HL-60/S4 treated with retinoic acid at 250 ng/mL for 4 days and 3 days (cell line): ENCODE measurements at regions not wholly inside any gene's neighbourhood (a gene's known extent, or its start where the extent isn't known, plus 50 kb on each side); places are given as distances from the start of the nearest gene placed in this dataset.
"Not testable (repeated sequence)": the region's sequence is repeated elsewhere in the genome, so short reads cannot be mapped to it uniquely, and the experiment has no call there.

Experiments used
- in situ Hi-C: fragments of 300-500 bp; cut with MboI; formaldehyde crosslinking; loops from 2 replicates; pipeline ENCODE4 v1.7.0; 2022; ENCODE audit warnings: low sequenced_read_pairs

DNA sequence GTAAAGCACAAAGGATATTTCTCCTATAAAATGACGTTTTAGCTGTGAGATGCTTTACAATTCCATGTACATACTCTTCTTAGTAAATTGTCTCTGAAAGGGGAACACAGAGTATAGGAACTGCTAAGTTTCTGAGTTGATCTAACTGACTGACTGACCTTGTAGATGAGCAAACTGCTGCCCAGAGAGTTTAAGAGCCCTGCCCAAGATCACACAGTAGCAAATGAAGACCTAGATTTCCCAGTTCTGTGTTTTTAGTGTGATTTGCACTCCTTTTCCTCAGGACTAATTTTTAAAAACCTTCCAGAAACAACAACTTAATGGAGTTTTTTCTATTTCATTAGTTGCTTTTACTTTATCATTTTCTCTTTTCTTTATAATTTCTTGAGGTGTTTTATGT lies 247.7 kb downstream of the PDCD6IP start:
- in situ Hi-C loops, result no loop called here

DNA sequence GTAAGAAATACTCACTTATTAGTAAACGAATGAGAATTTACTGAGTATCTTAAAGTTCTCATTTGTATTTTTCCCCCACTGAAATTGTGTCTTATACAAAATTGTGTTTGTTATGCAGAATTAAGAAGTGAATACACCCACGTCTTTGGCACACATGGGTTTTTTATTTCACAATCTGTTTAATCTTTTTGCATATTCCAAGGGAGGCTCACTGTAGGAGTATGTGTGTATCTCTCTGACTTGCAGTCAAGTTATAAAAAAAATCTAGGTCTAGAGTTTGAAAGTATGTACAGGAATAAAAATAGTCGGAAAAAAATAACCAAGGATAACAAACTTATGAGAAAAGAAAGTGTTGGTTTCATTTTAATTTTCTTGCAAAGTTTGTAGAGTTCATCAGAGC lies 255.2 kb downstream of the PDCD6IP start:
- in situ Hi-C loops, result no loop called here

DNA sequence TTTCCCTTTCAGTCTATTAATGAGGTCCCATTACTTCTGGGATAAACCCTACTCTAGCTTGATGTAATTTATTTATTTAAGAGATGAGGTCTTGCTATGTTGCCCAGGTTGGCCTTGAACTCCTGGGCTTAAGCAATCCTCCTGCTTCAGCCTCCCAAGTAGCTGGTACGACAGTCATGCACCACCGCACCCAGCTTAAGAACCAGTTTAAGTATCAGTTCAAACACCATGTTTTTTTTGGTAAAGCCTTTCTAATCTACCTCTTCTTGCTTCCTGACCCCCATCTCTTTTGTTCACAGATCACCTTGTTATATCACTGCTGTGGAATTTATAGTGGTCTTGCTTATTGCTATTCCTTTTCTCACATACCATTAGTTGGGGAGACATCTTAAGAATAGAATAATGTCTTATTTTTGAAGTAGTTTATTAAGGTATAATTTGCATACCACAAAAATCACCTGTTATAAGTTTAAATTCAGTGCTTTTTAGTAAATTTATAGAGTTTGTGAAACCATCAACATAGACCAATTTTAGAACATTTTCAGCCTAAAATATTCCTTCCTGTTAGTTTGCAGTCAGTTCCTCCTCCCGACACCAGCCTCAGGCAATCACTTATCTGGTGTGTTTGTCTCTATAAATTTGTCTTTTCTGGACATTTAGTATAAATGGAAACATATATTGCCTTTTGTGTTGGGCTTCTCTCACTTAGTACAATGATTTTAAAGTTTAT lies 257.9 kb downstream of the PDCD6IP start:
- in situ Hi-C loops, result no loop called here

DNA sequence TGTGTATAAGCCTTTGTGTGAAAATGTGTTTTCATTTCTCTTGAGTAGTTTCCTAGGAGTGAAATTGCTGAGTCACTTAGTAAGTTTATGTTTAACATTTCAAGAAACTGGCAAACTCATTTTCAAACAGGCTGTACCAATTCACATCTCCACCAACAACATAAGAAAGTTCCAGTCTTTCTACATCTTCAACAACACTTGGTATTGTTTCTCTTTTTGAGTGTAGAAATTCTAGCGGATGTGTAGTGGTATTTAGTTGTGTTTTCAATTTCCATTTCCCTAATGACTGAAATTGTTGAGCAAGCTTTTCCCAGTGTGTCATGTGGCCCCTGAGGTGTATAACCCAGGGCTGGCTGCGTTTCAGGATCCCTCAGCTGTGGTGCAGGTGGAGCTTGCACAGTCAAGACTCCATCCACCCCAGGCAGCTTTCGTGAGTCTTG lies 258.5 kb downstream of the PDCD6IP start:
- in situ Hi-C loops, result no loop called here

DNA sequence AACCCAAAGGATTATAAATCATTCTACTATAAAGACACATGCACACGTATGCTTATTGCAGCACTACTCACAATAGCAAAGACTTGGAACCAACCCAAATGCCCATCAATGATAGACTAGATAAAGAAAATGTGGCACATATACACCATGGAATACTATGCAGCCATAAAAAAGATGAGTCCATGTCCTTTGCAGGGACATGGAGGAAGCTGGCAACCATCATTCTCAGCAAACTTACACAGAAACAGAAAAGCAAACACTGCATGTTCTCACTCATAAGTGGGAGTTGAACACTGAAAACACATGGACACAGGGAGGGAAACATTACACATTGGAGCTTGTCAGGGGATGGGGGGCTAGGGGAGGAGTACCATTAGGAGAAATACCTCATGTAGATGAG lies 262.6 kb downstream of the PDCD6IP start:
- in situ Hi-C loops, result not testable (repeated sequence)

DNA sequence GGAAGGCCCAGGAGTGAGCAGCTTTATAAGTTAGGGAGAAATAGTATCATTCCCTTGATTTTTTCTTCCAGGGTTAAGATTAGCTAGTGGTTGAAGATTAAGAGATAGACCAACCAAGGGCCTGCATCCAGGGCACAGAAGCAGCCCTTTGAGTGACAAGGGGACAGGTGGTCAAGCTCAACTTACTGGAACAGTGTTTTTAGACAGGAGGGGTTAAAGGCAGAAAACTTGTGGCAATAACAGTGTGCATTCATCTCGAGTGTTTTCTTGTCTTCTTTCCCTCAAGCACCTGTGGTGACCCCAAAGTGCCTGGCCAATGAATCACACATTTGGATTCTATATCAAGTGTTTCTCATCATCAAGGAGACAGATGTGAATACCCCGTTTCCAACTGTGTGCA lies 267.5 kb downstream of the PDCD6IP start:
- in situ Hi-C loops, result no loop called here

DNA sequence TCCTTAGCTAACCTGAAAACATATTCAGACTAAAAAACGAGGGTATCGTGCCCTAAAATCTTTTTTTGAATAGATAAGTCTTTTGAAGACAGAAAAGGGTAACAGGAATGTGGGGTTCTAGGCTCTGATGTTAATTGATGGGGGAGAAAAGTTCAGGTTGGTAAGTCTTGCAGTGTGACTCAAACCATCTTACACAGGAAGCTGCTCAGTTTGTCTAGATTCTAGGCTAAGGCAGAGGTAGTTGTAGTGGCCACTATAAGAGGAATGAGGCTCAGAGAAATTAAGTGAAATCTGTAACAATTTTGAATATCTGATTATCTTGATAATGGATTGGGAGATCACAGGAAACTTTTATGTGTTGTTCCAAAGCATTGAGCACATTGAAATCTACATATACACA lies 267.9 kb downstream of the PDCD6IP start:
- in situ Hi-C loops, result no loop called here

DNA sequence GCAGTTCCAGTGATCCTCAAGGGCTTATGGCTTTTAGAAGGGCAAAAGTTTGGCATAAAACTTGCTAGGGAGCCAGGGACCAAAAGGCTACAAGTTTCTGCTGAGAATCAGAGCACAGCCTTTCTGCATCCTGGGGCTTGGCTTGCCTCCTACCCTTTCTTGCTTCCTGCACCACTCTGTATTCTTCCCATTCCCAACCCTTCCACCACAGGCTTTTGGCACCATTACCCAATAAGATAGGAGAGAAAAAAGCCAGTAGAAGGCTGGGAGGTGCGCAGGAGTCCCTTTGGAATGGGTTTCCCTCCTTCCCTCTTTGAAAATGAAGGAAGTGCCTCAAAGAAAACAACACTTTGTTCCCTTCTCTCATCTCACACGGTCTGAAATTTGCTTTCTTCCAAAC lies 268.6 kb downstream of the PDCD6IP start:
- in situ Hi-C loops, result no loop called here

DNA sequence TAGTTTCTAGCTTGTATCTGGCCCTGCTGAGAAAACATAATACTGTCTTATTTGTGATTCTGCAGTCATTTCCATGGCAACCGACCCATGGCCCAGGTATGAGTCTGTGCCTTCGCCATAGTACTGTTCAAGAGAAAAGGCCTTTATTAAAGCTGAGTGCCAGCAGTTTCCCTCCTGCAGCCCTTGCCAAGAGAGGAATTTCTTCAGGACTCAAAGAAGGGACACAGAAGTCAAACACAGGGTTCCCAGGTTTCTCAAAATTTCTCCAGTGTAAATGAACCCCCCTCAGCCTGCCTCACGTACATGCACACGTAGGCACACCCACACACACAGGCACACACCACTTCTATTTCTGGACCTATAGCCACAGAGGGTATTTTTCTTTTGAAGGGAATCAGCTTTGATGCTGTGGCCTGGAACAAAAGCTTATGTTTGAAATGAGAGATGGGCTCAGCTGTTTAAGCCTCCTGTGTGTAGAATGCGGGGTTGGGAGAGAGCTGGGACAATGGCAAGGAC lies 269.2 kb downstream of the PDCD6IP start:
- in situ Hi-C loops, result no loop called here

DNA sequence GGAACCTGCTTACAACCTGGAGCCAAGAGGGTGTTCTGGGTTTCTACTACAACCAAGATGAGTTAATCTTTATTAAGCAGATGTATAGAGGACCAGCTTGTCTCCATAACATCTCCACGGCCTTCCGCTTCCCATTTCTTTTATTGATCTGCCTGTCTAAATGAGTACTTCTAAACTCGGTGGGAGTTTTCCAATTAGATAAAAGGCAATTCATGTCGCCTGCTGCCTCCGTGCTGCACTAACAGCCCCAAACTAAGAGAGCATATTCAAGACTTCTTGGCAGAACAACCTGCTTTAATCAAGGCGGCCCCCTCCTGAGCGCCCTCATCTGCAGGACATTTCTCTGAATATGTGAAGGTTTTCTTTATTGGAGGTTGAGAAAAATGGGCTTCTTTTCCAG lies 270.1 kb downstream of the PDCD6IP start:
- in situ Hi-C loops, result no loop called here

DNA sequence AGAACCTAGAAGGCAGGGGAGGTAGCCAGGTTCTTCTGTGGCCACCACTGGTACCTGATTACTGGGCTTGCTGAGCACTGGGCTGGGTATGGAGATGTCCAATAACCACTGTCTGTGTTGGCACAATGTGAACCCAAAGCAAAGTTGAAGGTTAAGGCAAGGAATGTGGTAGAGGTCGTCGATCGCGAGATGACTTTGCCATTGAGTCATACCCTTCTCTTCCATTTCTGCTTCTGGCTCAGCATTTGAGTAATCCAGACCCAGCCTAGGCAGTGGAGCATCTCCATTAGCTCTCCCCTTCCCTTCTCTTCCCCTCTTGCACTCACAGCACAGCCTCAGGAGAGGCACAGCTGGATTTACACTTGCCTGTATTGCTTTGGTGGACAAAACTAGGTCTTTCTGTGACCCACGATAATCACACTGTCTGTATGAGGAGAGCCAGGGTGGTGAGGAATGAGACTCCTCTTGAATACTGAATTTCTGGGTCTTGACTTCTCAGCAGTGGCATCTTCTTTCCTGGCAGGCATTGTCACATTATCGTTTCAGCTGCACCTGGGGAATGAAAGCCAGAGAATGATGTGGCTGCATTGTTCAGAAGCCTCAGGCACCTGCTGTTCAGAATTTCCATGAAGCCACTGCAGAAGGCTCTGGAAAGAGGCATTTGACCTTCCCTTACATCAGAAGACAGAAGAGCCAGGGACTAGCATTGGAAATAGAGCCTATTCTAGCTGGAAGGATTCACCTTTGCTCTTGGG lies 272.6 kb downstream of the PDCD6IP start:
- in situ Hi-C loops, result no loop called here

DNA sequence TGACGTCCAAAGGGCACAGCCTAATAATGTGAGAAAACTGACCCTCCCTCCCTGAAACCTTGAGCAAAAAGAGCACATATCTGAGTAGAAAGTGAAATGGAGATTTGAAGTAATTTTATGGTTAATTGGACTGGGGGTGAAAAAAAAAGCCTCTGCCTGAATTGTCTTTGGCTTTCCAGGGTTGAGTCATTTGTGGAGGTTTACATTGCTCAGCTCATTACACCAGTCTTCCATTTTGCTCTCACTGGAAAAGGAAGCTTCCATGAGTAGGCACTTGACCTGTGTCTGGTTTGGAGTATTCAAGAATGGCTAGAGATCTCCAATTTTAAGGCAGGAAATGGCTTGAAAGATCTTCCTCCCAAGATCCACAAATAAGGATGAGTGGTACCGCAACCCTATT lies 273.9 kb downstream of the PDCD6IP start:
- in situ Hi-C loops, result no loop called here

DNA sequence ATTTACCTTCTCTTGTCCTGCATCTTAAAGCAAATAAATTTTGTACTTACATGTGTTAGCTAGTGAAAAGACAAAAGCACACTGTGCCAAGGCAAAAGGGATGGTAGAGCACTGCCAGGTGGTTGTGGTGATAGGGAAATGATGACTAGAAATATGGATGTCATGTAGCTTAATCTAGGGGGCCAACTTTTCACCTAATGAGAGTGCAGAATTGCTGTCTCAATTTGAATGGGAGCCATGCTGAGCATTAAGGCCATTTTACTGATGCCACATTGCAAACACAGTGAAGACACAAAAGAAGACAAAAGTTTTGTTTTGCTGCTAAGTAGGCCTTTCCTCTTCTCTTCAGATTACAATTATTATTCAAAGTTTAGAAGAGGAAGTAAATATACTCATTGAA lies 274.7 kb downstream of the PDCD6IP start:
- in situ Hi-C loops, result no loop called here

DNA sequence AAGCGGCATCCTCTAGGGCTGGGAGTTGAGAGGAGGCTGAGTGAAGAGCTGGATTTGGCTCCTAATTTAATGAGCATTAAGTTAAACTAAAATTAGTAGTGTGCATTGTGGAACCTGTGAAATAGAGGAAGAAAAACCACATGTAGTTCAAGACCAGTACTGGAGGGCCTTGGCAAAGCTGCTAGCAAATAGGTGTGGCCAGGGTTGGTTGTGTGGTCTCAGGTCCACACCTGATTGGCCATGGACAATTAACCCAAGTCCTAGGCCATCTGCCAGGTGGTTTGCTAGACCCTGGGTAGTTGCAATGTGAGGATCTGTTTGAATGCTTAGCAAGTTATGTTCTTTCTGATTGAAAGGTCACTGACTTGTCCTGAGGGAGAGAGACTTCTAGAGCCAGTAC lies 275.5 kb downstream of the PDCD6IP start:
- in situ Hi-C loops, result no loop called here

DNA sequence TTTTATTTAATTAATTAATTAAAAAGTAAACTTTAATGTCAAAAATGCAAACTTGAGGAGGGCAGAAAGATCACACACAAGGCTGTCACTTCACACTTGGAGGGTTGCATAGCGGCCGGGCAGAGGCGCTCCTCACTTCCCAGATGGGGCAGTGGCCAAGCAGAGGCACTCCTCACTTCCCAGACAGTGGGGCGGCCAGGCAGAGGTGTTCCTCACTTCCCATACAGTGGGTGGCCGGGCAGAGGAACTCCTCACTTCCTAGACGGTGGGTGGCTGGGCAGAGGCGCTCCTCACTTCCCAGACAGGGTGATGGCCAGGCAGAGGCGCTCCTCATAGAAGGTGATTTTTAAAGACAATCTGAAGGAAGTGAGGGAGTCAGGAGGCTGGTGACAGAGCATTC lies 277.5 kb downstream of the PDCD6IP start:
- in situ Hi-C loops, result no loop called here

DNA sequence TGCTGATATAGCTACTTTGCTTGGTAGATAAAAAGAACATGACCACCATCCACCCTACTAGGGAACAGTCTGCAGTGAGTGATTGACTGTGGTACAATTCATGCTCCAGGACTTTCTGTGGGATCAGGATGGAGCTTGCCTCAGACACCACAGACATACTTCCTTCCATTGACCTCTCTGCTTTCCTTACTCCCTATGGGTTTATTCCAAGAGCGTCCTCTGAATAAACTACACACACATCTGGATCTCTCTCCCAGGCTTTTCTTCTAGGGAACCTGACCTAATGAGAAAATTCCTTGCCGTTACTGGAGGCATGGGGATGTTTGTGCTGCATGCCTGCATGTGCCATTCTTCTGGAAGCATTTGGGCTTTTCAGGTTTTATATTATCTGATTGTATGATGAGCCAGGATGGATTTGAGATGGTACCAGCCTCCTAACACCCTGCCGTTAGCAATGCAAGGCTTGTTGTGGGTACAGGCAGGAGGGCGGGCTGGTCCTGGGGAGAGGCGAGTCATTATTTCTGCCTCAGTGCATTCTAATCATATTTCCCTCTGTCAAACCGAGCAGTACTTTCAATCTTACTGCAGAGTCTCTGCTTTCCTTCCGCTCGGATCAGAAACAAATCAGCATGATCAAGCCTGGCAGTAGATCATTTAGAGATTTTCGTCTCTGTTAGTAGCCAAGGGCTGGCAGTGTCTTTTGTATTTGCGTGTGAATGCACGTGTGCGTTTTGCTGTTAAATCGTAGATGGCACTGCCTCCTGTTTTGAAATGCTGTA lies 279.2 kb downstream of the PDCD6IP start:
- in situ Hi-C loops, result no loop called here

DNA sequence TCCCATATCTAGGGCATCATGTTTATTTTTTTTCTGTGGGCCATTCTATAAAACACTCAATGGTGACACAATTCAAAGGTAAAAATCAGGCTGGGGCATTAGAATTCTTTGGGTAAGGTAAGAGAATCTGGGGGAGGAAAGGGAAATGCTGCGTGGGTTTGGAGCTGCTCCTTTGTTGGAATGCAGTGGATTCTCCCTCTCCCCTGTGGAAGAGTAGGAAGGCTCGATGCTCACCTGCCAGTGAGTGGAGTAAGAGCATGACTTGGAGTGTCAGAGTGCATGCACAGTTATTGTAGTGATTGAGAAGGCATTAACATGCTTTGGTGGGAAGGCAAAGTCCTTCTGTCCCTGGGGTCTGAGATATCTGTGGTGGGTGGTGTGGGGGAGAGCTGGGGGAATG lies 280.0 kb downstream of the PDCD6IP start:
- in situ Hi-C loops, result no loop called here

DNA sequence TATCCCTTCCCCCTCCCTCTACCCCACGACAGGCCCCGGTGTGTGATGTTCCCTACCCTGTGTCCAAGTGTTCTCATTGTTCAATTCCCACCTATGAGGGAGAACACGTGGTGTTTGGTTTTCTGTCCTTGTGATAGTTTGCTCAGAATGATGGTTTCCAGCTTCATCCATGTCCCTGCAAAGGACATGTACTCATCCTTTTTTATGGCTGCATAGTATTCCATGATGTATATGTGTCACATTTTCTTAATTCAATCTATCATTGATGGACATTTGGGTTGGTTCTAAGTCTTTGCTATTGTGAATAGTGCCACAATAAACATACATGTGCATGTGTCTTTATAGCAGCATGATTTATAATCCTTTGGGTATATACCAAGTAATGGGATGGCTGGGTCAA lies 281.4 kb downstream of the PDCD6IP start:
- in situ Hi-C loops, result not testable (repeated sequence)

DNA sequence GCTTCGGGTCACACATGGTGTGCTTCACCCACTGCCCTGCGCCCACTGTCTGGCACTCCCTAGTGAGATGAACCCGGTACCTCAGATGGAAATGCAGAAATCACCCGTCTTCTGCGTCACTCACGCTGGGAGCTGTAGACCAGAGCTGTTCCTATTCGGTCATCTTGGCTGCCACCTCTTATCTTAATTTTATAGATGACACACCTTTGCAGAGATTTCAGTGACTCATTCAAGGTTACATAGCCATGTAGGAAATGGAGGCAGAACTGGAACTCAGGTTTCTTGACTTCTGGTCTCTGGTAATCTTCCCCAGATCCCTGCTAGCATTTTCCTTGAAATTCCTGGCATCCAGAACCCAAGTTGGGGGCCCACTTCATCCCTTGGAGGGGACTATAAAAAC lies 291.9 kb downstream of the PDCD6IP start:
- in situ Hi-C loops, result not testable (repeated sequence)

DNA sequence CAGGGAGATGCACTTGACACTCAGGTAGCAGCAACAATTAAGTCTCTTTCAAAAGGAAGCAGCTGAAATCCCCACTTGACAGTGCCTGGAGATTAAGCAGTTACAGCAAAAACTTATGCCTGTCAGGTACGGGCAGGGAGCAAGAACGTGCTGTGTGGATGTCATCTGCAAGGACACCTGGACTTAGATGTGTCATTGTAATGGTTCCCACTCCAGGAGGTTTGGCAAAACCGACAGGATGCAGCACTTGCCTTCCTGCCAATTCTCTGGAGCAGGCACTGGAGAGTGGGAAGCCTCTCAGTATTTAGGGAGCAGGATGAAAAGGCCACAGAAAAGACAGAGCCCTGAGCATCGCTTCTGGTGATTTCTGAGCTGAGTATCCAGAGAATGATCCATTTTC lies 292.4 kb downstream of the PDCD6IP start:
- in situ Hi-C loops, result no loop called here

DNA sequence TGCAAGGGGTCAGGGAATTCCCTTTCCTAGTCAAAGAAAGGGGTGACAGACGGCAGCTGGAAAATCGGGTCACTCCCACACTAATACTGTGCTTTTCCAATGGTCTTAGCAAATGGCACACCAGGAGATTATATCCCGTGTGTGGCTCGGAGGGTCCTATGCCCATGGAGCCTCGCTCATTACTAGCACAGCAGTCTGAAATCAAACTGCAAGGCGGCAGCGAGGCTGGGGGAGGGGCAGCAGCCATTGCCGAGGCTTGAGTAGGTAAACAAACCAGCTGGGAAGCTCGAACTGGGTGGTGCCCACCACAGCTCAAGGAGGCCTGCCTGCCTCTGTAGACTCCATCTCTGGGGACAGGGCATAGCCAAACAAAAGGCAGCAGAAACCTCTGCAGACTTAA lies 295.9 kb downstream of the PDCD6IP start:
- in situ Hi-C loops, result not testable (repeated sequence)

DNA sequence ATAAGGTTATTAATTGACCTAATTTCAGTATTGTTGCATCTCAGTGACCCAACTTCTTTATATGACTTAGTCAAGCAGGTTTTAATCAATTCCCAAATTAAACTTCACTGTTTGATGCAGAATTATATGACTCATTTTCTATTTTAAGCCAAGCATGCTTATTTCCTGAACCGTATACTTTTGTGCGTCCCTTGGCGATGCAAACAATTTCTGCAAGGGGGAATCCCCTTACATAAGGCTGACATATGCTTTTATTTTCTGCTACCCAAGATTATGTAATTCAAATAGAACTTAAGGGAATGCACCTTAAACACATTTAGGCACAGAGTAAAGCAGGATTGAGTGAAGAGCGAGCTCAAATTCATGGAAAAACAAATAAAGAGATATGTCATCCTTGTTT lies 303.9 kb downstream of the PDCD6IP start:
- in situ Hi-C loops, result no loop called here
